GM21515 (cell line): ENCODE measurements at regions not wholly inside any gene's neighbourhood (a gene's known extent, or its start where the extent isn't known, plus 50 kb on each side); places are given as distances from the start of the nearest gene placed in this dataset.
"Not testable (repeated sequence)": the region's sequence is repeated elsewhere in the genome, so short reads cannot be mapped to it uniquely, and the experiment has no call there.

Experiments used
- ATAC-seq: cut with Tn5 transposase; IDR thresholded peaks from one replicate; pipeline ENCODE4 v1.9.1; 2021; ENCODE audit not compliant: unreplicated experiment

- no peak for ATAC-seq
Observed at GRCh38 chr2:44051593-44052347, 56.0 kb upstream of the LRPPRC start.

DNA sequence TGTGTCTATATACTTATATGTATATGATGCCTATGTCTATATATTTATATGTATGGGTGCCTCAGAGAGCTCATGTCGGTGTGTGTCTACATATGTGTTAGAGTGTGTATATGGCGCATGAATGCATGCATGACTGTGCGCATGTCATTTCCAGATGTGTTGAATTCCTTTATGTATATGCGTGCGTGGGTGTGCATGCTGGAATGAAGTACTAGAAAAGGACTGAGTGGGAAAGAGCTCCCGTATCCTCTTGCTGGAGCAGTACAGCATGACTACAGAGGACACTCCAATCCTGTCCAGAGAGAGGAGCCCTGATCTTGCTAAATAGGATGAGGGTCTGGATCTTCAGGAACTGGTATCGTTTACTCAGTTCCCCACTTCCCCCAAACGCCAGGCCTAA, 56.8 kb upstream of the LRPPRC start:
- ATAC-seq = no peak

- no peak for ATAC-seq
Observed at GRCh38 chr2:44053052-44053451, 57.3 kb upstream of the LRPPRC start.

DNA sequence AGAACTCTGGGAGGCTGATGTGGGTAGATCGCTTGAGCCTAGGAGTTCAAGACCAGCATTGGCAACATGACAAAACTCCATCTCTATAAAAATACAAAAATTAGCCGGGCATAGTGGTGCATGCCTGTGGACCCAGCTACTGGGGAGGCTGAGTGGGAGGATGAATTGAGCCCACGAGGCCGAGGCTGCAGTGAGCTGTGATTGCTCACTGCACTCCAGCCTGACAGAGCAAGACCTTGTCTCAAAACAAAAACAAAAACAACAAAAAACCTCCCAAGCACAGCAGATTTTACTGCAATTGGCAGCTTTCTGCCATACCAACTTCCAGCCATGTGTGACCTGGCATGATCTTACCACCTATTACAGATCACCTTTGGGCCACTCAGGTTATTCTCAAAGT, 57.7 kb upstream of the LRPPRC start:
- ATAC-seq = no peak

DNA sequence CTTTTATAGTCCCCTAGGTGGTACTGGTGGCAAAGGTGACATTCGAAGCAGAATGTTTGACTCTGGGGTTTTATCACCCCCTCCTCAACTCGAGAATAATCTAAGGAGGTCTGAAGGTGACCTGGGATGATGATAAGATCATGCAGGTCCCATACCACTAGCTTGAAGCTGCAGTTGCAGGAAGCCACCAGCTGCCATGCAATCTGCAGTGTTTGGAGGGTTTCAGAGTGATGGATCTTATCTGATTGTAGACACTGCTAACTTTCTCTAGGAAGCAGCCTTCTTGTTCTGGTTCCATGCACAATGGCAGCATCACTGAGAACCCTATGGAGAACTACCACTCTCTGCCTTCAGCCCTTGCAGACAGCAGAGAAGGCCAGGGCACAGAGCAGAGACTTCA, 59.4 kb upstream of the LRPPRC start:
- no peak for ATAC-seq

GRCh38 chr2:44055664-44056063, 59.9 kb upstream of the LRPPRC start:
- ATAC-seq = no peak

- ATAC-seq = no peak
Observed at GRCh38 chr2:44056947-44057346, 61.2 kb upstream of the LRPPRC start.

DNA sequence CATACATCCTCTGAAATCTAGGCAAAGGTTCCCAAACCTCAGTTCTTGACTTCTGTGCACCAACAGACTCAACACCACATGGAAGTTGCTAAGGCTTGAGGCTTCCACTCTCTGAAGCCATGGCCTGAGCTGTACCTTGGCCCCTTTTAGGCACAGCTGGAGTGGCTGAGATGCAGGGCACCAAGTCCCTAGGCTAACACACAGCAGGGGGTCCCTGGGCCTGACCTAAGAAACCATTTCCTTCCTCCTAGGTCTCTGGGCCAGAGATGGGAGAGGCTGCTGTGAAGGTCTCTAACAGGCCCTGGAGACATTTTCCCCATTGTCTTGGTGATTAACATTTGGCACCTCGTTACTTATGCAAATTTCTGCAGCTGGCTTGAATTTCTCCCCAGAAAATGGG, 64.5 kb upstream of the LRPPRC start:
- not testable (repeated sequence) for ATAC-seq

GRCh38 chr2:44060990-44061389, 65.2 kb upstream of the LRPPRC start:
- no peak for ATAC-seq

DNA sequence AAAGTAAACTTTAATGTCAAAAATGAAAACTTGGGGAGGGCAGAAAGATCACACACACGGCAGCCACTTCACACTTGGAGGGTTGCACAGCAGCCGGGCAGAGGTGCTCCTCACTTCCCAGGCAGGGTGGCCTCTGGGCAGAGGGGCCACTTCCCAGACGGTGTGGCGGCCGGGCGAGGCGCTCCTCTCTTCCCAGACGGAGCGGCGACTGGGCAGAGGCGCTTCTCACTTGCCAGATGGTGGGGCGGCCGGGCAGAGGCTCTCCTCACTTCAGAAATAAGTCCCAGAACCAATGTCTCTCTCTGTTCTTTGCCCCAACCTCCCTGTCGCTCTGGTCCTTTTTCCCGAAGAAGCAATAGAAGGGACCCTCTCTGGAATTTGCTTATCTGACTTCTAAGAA, 65.7 kb upstream of the LRPPRC start:
- ATAC-seq = no peak

GRCh38 chr2:44061876-44062275, 66.1 kb upstream of the LRPPRC start:
- ATAC-seq = no peak

DNA sequence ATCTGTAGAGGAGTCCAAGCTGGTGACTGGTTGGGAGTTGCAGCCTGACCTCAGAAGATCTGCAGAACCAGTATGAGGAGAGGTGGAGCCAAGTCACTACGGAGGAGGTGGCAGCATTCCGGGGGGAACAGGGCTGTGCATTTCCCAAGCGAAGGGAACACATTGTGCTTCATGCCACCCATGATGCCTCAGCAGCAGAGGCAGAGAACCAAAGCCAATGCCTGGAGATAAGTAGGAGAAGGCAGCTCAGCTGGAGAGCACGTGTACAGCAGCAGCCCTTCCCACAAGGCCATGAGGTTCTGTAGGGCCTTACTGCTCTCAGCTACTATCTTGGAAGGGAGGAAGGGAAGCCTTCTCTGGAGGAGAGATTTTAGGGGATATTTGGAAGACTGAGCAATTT, 67.2 kb upstream of the LRPPRC start:
- ATAC-seq = no peak

- ATAC-seq = not testable (repeated sequence)
Observed at GRCh38 chr2:44064281-44064680, 68.5 kb upstream of the LRPPRC start.

DNA sequence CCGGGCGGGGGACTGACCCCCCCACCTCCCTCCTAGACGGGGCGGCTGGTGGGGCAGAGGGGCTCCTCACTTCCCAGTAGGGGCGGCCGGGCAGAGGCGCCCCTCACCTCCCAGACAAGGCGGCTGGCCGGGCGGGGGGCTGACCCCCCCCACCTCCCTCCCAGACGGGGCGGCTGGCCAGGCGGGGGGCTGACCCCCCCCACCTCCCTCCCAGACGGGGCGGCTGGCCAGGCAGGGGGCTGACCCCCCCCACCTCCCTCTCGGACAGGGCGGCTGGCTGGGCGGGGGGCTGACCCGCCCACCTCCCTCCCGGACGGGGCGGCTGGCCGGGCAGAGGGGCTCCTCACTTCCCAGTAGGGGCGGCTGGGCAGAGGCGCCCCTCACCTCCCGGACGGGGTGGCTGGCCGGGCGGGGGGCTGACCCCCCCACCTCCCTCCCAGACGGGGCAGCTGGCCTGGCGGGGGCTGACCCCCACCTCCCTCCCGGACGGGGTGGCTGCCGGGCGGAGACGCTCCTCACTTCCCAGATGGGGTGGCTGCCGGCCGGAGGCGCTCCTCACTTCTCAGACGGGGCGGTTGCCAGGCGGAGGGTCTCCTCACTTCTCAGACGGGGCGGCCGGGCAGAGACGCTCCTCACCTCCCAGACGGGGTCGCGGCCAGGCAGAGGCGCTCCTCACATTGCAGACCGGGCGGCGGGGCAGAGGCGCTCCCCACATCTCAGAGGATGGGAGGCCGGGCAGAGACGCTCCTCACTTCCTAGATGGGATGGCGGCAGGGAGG, 71.4 kb upstream of the LRPPRC start:
- not testable (repeated sequence) for ATAC-seq

DNA sequence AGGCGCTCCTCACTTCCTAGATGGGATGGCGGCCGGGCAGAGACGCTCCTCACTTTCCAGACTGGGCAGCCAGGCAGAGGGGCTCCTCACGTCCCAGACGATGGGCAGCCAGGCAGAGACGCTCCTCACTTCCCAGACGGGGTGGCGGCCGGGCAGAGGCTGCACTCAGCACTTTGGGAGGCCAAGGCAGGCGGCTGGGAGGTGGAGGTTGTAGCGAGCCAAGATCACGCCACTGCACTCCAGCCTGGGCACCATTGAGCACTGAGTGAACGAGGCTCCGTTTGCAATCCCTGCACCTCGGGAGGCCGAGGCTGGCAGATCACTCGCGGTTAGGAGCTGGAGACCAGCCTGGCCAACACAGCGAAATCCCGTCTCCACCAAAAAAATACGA, 72.0 kb upstream of the LRPPRC start:
- not testable (repeated sequence) for ATAC-seq

GRCh38 chr2:44071454-44072046, 75.8 kb upstream of the LRPPRC start:
- no peak for ATAC-seq

- not testable (repeated sequence) for ATAC-seq
Observed at GRCh38 chr2:44073667-44074066, 77.9 kb upstream of the LRPPRC start.

DNA sequence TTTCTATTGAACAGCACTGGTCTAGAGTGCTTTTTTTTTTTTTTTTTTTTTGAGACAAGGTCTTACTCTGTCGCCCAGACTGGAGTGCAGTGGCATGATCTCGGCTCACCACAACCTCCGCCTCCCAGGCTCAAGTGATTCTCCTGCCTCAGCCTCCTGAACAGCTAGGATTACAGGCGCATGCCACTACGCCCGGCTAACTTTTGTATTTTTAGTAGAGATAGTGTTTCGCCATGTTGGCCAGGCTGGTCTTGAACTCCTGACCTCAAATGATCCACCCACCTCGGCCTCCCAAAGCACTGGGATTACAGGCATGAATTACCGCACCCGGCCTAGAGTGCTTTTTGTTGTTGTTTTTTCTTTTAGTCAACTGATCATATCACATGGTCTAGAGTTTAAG, 79.0 kb upstream of the LRPPRC start:
- ATAC-seq = not testable (repeated sequence)

GRCh38 chr2:44075541-44075940, 79.8 kb upstream of the LRPPRC start:
- ATAC-seq = no peak

DNA sequence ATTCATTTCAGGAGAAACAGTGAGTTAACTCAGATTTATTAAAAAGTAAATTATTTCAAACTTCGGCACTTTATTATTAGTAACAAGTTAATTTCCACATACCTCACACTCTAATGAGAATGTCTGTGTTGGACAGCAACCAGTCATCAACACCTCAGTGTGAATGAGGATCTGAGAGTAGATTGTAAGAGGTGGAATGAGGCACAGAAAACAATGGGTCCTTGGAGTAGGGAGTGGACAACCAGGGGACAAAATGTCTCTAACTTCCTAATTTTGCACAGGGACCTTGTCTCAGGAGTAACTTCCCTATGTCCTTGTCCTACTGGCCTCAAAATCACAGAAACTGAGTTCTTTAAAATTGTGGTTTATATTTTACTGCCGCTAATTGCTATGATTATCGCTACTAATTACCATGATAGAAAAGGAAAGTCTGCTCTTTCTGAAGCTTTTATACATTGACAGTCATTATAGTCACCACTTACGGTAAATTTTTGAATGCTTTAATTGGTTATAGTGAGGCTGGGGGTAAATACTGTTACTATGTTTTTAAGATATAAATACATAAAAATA, 82.2 kb upstream of the LRPPRC start:
- no peak for ATAC-seq

- no peak for ATAC-seq
Observed at GRCh38 chr2:44079686-44080085, 83.9 kb upstream of the LRPPRC start.

DNA sequence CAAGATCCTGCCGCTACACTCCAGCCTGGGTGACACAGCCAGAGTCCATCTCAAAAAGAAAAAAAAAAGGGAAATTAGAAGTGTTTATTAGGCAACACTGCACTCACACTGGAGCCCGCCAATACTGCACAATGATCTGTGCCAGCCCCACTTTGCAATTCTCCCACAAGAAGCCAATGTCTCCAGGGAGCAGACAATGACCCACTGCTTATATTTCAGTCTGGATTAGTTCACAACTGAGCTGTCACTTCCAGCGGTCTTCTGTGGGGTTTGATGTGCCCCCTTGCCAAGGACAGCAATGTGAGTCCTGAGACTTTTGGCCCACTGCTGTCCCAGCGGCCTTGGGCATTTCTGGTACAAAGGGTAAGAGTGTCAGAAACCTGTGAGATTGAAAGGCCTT, 85.6 kb upstream of the PPM1B start:
- ATAC-seq = no peak
